ENCODE measurements at regions not wholly inside any gene's neighbourhood (a gene's known extent, or its start where the extent isn't known, plus 50 kb on each side); places are given as distances from the start of the nearest gene placed in this dataset.

DNA sequence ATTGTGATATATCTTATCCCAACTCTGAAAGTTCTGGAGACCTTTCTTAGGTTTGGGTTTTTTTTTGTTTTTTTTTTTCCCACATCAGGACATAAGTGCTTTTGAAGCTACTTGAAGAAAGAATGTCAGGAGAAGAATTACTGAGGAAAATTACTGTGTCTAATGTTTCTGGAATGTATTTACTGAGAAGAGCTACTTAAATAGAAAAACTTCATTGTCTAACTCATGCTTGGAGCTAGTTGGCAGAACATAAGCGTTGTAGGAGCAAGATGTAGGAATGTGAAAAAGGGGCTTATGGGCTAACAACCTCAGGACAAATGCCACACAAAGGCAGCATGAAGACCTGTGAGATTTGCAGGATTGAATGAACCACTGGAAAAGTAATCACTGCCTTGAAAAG lies 166.6 kb upstream of the GLRA2 start:
- Histone ChIP-seq H3K36me3 (ENCODE audit: insufficient read depth, low read length) (no peaks in the 10 kb centered on the region), H3K79me2 (ENCODE audit: insufficient read depth, low read length) (no peaks in the 10 kb centered on the region), H3F3A (ENCODE audit: insufficient read depth, low read length) (no peaks in the 10 kb centered on the region), H3K4me2 (ENCODE audit: low read length) (no peak overlapping the region), H3K9me2 (ENCODE audit: low read depth, low read length) (no peaks in the 10 kb centered on the region), H3K9ac (ENCODE audit: low read length) (no peak overlapping the region), H3K27ac (ENCODE audit: low read depth, low read length, poor library complexity, severe bottlenecking) (no peak overlapping the region), H3K27me3 (ENCODE audit: insufficient read depth, low read length) (no peaks in the 10 kb centered on the region), H3K4me1 (ENCODE audit: insufficient read depth, low read length, severe bottlenecking) (no peaks in the 10 kb centered on the region), H3K9me3 (ENCODE audit: low read length) (no peaks in the 10 kb centered on the region), H3K4me3 (ENCODE audit: low read depth, low read length, poor library complexity, severe bottlenecking) (no peak overlapping the region), H4K20me1 (ENCODE audit: insufficient read depth, low read length) (no peaks in the 10 kb centered on the region), H2AFZ (ENCODE audit: low read length) (no peak overlapping the region)
- TF ChIP-seq, protein P1, sequence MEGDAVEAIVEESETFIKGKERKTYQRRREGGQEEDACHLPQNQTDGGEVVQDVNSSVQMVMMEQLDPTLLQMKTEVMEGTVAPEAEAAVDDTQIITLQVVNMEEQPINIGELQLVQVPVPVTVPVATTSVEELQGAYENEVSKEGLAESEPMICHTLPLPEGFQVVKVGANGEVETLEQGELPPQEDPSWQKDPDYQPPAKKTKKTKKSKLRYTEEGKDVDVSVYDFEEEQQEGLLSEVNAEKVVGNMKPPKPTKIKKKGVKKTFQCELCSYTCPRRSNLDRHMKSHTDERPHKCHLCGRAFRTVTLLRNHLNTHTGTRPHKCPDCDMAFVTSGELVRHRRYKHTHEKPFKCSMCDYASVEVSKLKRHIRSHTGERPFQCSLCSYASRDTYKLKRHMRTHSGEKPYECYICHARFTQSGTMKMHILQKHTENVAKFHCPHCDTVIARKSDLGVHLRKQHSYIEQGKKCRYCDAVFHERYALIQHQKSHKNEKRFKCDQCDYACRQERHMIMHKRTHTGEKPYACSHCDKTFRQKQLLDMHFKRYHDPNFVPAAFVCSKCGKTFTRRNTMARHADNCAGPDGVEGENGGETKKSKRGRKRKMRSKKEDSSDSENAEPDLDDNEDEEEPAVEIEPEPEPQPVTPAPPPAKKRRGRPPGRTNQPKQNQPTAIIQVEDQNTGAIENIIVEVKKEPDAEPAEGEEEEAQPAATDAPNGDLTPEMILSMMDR (IDR thresholded peaks at IDR 0.05; ENCODE audit: low read length) = no peak
- TF ChIP-seq EZH2 (IDR thresholded peaks at IDR 0.05; ENCODE audit: borderline replicate concordance, low read length) = no peak

DNA sequence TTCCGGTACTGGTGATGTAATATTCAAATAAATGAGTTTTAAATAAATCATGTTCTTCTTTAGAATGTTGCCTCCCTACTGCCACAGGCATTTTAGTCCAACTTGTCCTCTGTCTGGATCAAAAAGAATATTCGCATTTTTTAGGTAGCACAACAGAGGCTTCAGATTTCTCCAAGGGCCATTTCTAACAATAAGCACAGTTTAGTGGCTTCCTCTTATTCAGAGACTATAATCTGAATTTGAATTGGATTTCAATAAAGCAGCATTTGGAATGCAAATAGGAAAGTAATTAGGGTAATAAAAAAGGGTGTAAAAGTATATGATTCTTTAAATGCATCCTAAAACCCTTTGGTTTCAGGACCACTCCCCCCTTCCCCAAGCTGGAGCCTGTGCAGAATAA lies 167.9 kb upstream of the GLRA2 start:
- Histone ChIP-seq H3K27me3 (ENCODE audit: insufficient read depth, low read length) (no peaks in the 10 kb centered on the region), H3K4me2 (ENCODE audit: low read length) (no peak overlapping the region), H3K9me3 (ENCODE audit: low read length) (no peaks in the 10 kb centered on the region), H3F3A (ENCODE audit: insufficient read depth, low read length) (no peaks in the 10 kb centered on the region), H3K27ac (ENCODE audit: low read depth, low read length, poor library complexity, severe bottlenecking) (no peak overlapping the region), H3K79me2 (ENCODE audit: insufficient read depth, low read length) (no peaks in the 10 kb centered on the region), H3K36me3 (ENCODE audit: insufficient read depth, low read length) (no peaks in the 10 kb centered on the region), H3K4me3 (ENCODE audit: low read depth, low read length, poor library complexity, severe bottlenecking) (no peak overlapping the region), H3K4me1 (ENCODE audit: insufficient read depth, low read length, severe bottlenecking) (no peaks in the 10 kb centered on the region), H3K9ac (ENCODE audit: low read length) (no peak overlapping the region), H2AFZ (ENCODE audit: low read length) (no peak overlapping the region), H3K9me2 (ENCODE audit: low read depth, low read length) (no peaks in the 10 kb centered on the region), H4K20me1 (ENCODE audit: insufficient read depth, low read length) (no peaks in the 10 kb centered on the region)
- TF ChIP-seq, protein P1 (IDR thresholded peaks at IDR 0.05; ENCODE audit: low read length) = no peak
- TF ChIP-seq EZH2 (IDR thresholded peaks at IDR 0.05; ENCODE audit: borderline replicate concordance, low read length) = no peak

DNA sequence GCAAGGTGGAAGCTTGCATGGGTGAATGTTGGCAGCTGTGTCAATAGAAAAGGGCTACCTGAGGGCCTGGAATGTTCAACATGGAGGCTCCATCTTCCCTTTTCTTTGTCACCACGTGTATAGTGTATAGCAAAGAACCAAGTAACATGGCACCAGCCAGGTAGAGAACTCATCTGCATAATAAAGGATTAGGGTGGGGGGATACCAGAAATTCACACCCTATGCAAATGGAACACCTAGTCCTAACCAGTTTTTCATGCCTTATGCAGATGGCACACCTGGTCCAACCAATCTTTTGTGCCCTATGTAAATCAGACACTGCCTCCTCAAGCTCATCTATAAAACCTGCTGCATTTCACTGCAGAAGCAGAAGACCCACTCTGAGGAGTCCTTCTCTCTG lies 169.6 kb upstream of the GLRA2 start:
- Histone ChIP-seq H3K4me3 (ENCODE audit: low read depth, low read length, poor library complexity, severe bottlenecking) (no peak overlapping the region), H3K9me2 (ENCODE audit: low read depth, low read length) (no peaks in the 10 kb centered on the region), H3F3A (ENCODE audit: insufficient read depth, low read length) (no peaks in the 10 kb centered on the region), H3K4me1 (ENCODE audit: insufficient read depth, low read length, severe bottlenecking) (no peaks in the 10 kb centered on the region), H3K9me3 (ENCODE audit: low read length) (no peaks in the 10 kb centered on the region), H3K79me2 (ENCODE audit: insufficient read depth, low read length) (no peaks in the 10 kb centered on the region), H3K4me2 (ENCODE audit: low read length) (no peak overlapping the region), H3K9ac (ENCODE audit: low read length) (no peak overlapping the region), H3K27me3 (ENCODE audit: insufficient read depth, low read length) (no peaks in the 10 kb centered on the region), H4K20me1 (ENCODE audit: insufficient read depth, low read length) (no peaks in the 10 kb centered on the region), H3K36me3 (ENCODE audit: insufficient read depth, low read length) (no peaks in the 10 kb centered on the region), H2AFZ (ENCODE audit: low read length) (no peak overlapping the region), H3K27ac (ENCODE audit: low read depth, low read length, poor library complexity, severe bottlenecking) (no peak overlapping the region)
- TF ChIP-seq EZH2 (IDR thresholded peaks at IDR 0.05; ENCODE audit: borderline replicate concordance, low read length) = no peak

DNA sequence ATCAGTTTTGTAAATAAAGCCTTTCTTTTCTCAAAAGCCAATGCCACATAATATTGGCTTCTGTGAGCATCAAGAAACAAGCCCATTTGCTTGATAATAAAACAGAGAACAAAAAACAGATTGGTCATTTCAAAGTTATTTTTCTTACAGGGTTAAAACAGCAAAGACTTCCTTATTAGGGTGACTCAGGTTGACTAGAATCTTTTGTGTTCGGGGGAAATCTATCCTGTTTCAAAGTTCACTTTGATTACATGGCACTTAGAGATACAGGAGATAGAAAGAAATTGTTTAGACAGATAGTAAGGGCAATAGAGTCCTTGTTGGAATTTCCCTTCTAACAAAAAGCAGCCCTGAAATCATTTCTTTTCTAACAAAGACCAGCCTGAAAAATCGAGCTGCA lies 170.0 kb upstream of the GLRA2 start:
- Histone ChIP-seq H3K4me3 (ENCODE audit: low read depth, low read length, poor library complexity, severe bottlenecking) (no peak overlapping the region), H2AFZ (ENCODE audit: low read length) (no peak overlapping the region), H3K9me2 (ENCODE audit: low read depth, low read length) (no peaks in the 10 kb centered on the region), H3K27ac (ENCODE audit: low read depth, low read length, poor library complexity, severe bottlenecking) (no peak overlapping the region), H3K27me3 (ENCODE audit: insufficient read depth, low read length) (no peaks in the 10 kb centered on the region), H4K20me1 (ENCODE audit: insufficient read depth, low read length) (no peaks in the 10 kb centered on the region), H3K4me1 (ENCODE audit: insufficient read depth, low read length, severe bottlenecking) (no peaks in the 10 kb centered on the region), H3K36me3 (ENCODE audit: insufficient read depth, low read length) (no peaks in the 10 kb centered on the region), H3K9me3 (ENCODE audit: low read length) (no peaks in the 10 kb centered on the region), H3F3A (ENCODE audit: insufficient read depth, low read length) (no peaks in the 10 kb centered on the region), H3K9ac (ENCODE audit: low read length) (no peak overlapping the region), H3K79me2 (ENCODE audit: insufficient read depth, low read length) (no peaks in the 10 kb centered on the region), H3K4me2 (ENCODE audit: low read length) (no peak overlapping the region)
- no peak for TF ChIP-seq EZH2 (IDR thresholded peaks at IDR 0.05; ENCODE audit: borderline replicate concordance, low read length)
- TF ChIP-seq, protein P1 (IDR thresholded peaks at IDR 0.05; ENCODE audit: low read length) = no peak
